GM12872 (cell line): ENCODE measurements at regions not wholly inside any gene's neighbourhood (a gene's known extent, or its start where the extent isn't known, plus 50 kb on each side); places are given as distances from the start of the nearest gene placed in this dataset.

Source experiments
- TF ChIP-seq, protein P1 (sequence below): IDR thresholded peaks from 3 replicates; pipeline ENCODE4 v1.5.1; 2011; ENCODE audit warnings: low read depth, mild to moderate bottlenecking, low read length, moderate library complexity; ENCODE audit not compliant: insufficient read depth

- TF ChIP-seq, protein P1, sequence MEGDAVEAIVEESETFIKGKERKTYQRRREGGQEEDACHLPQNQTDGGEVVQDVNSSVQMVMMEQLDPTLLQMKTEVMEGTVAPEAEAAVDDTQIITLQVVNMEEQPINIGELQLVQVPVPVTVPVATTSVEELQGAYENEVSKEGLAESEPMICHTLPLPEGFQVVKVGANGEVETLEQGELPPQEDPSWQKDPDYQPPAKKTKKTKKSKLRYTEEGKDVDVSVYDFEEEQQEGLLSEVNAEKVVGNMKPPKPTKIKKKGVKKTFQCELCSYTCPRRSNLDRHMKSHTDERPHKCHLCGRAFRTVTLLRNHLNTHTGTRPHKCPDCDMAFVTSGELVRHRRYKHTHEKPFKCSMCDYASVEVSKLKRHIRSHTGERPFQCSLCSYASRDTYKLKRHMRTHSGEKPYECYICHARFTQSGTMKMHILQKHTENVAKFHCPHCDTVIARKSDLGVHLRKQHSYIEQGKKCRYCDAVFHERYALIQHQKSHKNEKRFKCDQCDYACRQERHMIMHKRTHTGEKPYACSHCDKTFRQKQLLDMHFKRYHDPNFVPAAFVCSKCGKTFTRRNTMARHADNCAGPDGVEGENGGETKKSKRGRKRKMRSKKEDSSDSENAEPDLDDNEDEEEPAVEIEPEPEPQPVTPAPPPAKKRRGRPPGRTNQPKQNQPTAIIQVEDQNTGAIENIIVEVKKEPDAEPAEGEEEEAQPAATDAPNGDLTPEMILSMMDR = no peak
These were observed 288.0 kb downstream of the KCNN2 start for GRCh38 chr5:114649878-114650277.

DNA sequence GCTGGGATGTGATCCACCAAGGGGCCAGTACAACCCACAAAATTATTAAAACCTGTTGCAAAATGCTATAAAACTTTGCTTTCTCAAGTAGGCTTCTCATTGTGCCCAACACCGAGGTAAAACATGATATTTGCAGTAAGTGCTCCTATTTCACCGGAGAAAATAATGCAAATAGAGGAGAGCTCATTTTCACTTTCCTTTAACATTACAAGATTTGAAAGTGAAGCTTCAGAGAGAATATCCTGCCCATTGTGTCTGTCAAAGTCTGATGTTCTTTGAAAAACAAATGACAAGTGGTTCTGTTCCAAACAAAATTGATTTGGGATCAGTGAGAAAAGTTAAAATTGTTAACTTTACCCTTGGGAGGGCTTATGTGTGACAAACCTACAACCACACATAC lies 287.1 kb downstream of the KCNN2 start:
- TF ChIP-seq, protein P1 = no peak

GRCh38 chr5:114644576-114644975 lies 282.7 kb downstream of the KCNN2 start:
- TF ChIP-seq, protein P1 = no peak

DNA sequence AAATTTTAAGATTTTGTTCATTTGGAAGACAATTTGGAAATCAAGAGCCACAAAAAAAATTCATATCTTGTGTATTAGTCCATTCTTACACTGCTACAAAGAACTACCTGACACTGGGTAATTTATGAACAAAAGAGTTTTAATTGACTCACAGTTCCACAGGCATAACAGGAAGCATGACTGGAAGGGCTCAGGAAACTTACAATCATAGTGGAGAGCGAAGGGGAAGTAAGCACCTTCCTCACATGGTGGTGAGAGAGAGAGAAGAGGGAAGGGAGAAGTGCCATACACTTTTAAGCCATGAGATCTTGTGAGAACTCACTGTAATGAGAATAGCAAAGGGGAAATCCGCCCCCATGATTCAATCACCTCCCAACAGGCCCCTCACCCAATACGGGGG lies 274.4 kb downstream of the KCNN2 start:
- TF ChIP-seq, protein P1 = no peak

DNA sequence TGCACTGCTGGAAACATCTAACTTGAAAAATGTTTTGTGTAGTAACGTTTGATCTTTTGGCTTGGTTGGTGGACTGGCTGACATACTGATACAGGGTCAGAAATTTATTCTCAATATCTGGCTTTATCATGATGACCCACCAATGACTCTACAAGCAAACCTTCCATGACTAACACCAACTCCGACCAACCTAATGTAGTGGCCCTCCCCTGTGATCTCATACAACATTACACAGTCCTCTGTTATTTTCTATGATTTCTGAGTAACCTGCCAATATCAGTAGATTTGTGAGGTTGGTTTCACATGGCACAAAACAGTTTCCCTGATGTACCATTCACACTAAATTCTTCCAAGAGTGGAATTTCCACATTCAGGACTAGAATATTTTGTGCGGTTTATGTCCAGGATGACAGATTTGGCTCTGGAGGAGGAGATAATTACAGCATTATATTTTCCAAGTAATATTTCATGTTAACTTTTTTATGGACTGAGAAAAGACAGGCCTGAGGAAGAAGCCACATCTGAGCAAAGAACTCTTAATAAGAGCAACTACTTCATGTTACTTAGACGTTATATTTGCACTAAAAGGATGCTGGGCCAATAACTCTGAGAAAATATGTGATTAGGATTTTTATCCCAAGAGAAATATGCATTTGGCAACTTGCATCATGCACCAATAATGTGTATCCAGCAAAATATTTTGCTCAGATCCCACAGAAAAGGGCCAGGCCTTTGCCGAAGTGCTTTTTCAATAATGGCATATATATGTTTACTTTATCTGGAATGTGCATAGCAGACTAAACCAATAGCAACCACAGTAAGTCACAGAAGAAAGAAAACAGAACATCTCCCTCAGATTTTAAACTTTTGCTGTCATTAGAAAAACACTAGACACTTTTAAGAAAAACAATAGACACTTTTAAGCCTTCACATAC lies 273.4 kb downstream of the KCNN2 start:
- TF ChIP-seq, protein P1 = no peak

- TF ChIP-seq, protein P1 = no peak
These were observed 272.6 kb downstream of the KCNN2 start for GRCh38 chr5:114634517-114634916.

GRCh38 chr5:114612406-114612805 lies 250.5 kb downstream of the KCNN2 start:
- TF ChIP-seq, protein P1 = no peak
